HepG2 (cell line): ENCODE measurements at regions not wholly inside any gene's neighbourhood (a gene's known extent, or its start where the extent isn't known, plus 50 kb on each side); places are given as distances from the start of the nearest gene placed in this dataset.
A peak's percentile ranks its signal among the peaks of the same experiment; 100 is the strongest.

Experiments
- ATAC-seq: fragments of 200-7000 bp; cut with Tn5 transposase; 3 replicates; pipeline ENCODE4 v1.9.1; 2020; ENCODE audit warnings: mild to moderate bottlenecking, moderate library complexity
- BruUV-seq: library from RNA; stranded (reverse); fragments of 400-500 nt; replicated peaks from 2 replicates; lab custom pipeline; 2021; lab: Mats Ljungman, UMichigan
- CTCF ChIA-PET: fragments of 300-600 bp; formaldehyde crosslinking; extraction: SDS; loops from one replicate; lab custom pipeline; 2021; ENCODE audit warnings: low total read pairs, inconsistent platforms, low intra/inter-chr PET ratio; lab: Yijun Ruan, JAX
- POLR2A ChIA-PET: fragments of 350-600 bp; sonication (Branson Sonifier 250); formaldehyde crosslinking; loops from one replicate; lab custom pipeline; 2020; ENCODE audit warnings: antibody characterized with exemption, inconsistent platforms; lab: Yijun Ruan, JAX
- DNase-seq: peaks from one replicate; pipeline ENCODE4 v3.0.0-alpha.2; 2015; ENCODE audit warnings: low spot score
- FAIRE-seq: peaks from 3 replicates; lab custom pipeline; 2011; peaks lifted over from hg19 to GRCh38; lab: Jason Lieb, UNC
- H2AFZ ChIP-seq: one replicate; pipeline ENCODE4 v1.6.1; 2011; ENCODE audit warnings: low read length, inconsistent platforms
- H3K27ac ChIP-seq: fragments of 300-600 bp; 3 replicates; pipeline ENCODE4 v1.8.0; 2011; ENCODE audit warnings: mixed run types, mild to moderate bottlenecking, mixed read lengths, low read length, inconsistent platforms; ENCODE audit not compliant: insufficient read depth; ENCODE audit errors: extremely low read length
- H3K27me3 ChIP-seq, 2 experiments: fragments of 200-600 bp in 1 of 2; 2 replicates in 1 of 2; 3 replicates in 1 of 2; pipeline versions ENCODE4 v1.6.0 to v1.8.0; 2011; ENCODE audit warnings: low read length in 2 of 2, mild to moderate bottlenecking in 2 of 2, moderate library complexity in 2 of 2, inconsistent platforms in 1 of 2; ENCODE audit not compliant: insufficient read depth in 2 of 2, control insufficient read depth in 1 of 2
- H3K36me3 ChIP-seq, 2 experiments: fragments of 200-600 bp in 1 of 2; replicated peaks in 1 of 2; 2 replicates in 1 of 2; 3 replicates in 1 of 2; pipeline versions ENCODE4 v1.5.1 to v1.8.0; 2011; ENCODE audit warnings: low read length in 2 of 2, inconsistent platforms in 1 of 2; ENCODE audit not compliant: insufficient read depth in 2 of 2, control insufficient read depth in 1 of 2
- H3K4me1 ChIP-seq: 2 replicates; pipeline ENCODE4 v1.5.1; 2012; ENCODE audit warnings: low read length, inconsistent platforms; ENCODE audit not compliant: insufficient read depth
- H3K4me2 ChIP-seq: 2 replicates; pipeline ENCODE4 v1.6.0; 2011; ENCODE audit warnings: low read depth, low read length, inconsistent platforms
- H3K4me3 ChIP-seq, 3 experiments: fragments of 200-600 bp in 1 of 3; sonication (generic), shearing (Covaris generic) in 1 of 3; replicated peaks in 1 of 3; 2 replicates each; pipeline ENCODE4 v1.5.1; 2011 to 2016; ENCODE audit warnings: low read length in 3 of 3, inconsistent platforms in 2 of 3, low read depth in 2 of 3, mild to moderate bottlenecking in 2 of 3, control low read depth in 1 of 3, mixed read lengths in 1 of 3; ENCODE audit not compliant: insufficient read depth in 1 of 3
- H3K79me2 ChIP-seq: one replicate; pipeline ENCODE4 v1.6.1; 2011; ENCODE audit warnings: low read length, inconsistent platforms; ENCODE audit not compliant: insufficient read depth
- H3K9ac ChIP-seq: 2 replicates; pipeline ENCODE4 v1.6.0; 2011; ENCODE audit warnings: mild to moderate bottlenecking, low read depth, low read length, inconsistent platforms; ENCODE audit not compliant: insufficient read depth
- H3K9me3 ChIP-seq: 2 replicates; pipeline ENCODE4 v1.5.1; 2012; ENCODE audit warnings: mild to moderate bottlenecking, low read length
- H4K20me1 ChIP-seq: 2 replicates; pipeline ENCODE4 v1.6.0; 2011; ENCODE audit warnings: inconsistent platforms, mild to moderate bottlenecking, low read length, moderate library complexity; ENCODE audit not compliant: insufficient read depth
- ATRX ChIP-seq: sonication (generic); formaldehyde crosslinking; IDR thresholded peaks from 2 replicates; pipeline ENCODE4 v1.4.0; 2020; ENCODE audit warnings: missing genetic modification reagents, borderline replicate concordance
- CEBPB ChIP-seq: IDR thresholded peaks from 2 replicates; pipeline ENCODE4 v1.6.1; 2011; ENCODE audit warnings: low read depth, low read length, improper control_type of control experiment, borderline replicate concordance
- CREM ChIP-seq, 2 experiments: sonication (generic) in 1 of 2; formaldehyde crosslinking in 1 of 2; IDR thresholded peaks; 2 replicates each; pipeline versions ENCODE4 v1.4.0 to v1.6.1; 2016 to 2020; ENCODE audit warnings: antibody characterized with exemption in 1 of 2, mild to moderate bottlenecking in 1 of 2, missing genetic modification reagents in 1 of 2
- GATAD2A ChIP-seq: IDR thresholded peaks from 2 replicates; pipeline ENCODE4 v1.6.1; 2016
- PBX2 ChIP-seq: IDR thresholded peaks from 2 replicates; pipeline ENCODE4 v1.6.1; 2016; ENCODE audit warnings: control low read depth
- PCBP2 ChIP-seq: fragments of 200-400 bp; formaldehyde crosslinking; optimal IDR thresholded peaks from 2 replicates; pipeline ENCODE3; 2018; ENCODE audit warnings: low read length, low read depth; ENCODE audit not compliant: poor library complexity, severe bottlenecking
- SKI ChIP-seq: fragments of 450-650 bp; IDR thresholded peaks from one replicate; pipeline ENCODE4 v1.6.1; 2018; ENCODE audit warnings: mild to moderate bottlenecking; ENCODE audit not compliant: partially characterized antibody
- TBX2 ChIP-seq: sonication (generic); formaldehyde crosslinking; IDR thresholded peaks from 2 replicates; pipeline ENCODE4 v1.5.0; 2020; ENCODE audit warnings: missing genetic modification reagents, mild to moderate bottlenecking, borderline replicate concordance
- ZNF282 ChIP-seq: fragments of 450-650 bp; IDR thresholded peaks from 2 replicates; pipeline ENCODE4 v1.6.1; 2018; ENCODE audit not compliant: partially characterized antibody
- ZNF431 ChIP-seq: sonication (generic); formaldehyde crosslinking; IDR thresholded peaks from 2 replicates; pipeline ENCODE4 v1.9.0; 2022; ENCODE audit warnings: missing genetic modification reagents, low read depth, mild to moderate bottlenecking, borderline replicate concordance
- WGBS: methylation state at CpG from one replicate; pipeline ENCODE4 v1.1.6; 2017; ENCODE audit warnings: low lambda C conversion rate; 5-methylcytosine and 5-hydroxymethylcytosine counted together
- in situ Hi-C: cut with HindIII; loops from 2 replicates; pipeline ENCODE4 v1.10.0; 2017; ENCODE audit warnings: low pct_unique_long_range_greater_than_20kb; ENCODE audit not compliant: extremely low pct_ligation_motif_present
- intact Hi-C: fragments of 100-400 bp; cut with micrococcal nuclease; formaldehyde crosslinking; loops from one replicate; pipeline ENCODE4 v1.10.0; 2022; ENCODE audit not compliant: unreplicated experiment
- TF ChIP-seq, protein P1 (sequence below): sonication (generic); formaldehyde crosslinking; IDR thresholded peaks from 2 replicates; pipeline ENCODE4 v1.4.0; 2020; ENCODE audit warnings: low read depth, mild to moderate bottlenecking, missing genetic modification reagents
- TF ChIP-seq, protein P2 (sequence below): sonication (generic); formaldehyde crosslinking; IDR thresholded peaks from 2 replicates; pipeline ENCODE4 v1.5.1; 2020; ENCODE audit warnings: missing genetic modification reagents, mild to moderate bottlenecking, borderline replicate concordance
- TF ChIP-seq, protein P3 (sequence below): IDR thresholded peaks from 2 replicates; pipeline ENCODE4 v1.6.1; 2016; ENCODE audit warnings: missing genetic modification reagents, missing compliant biosample characterization

GRCh38 chr4:14241574-14241973, 614.0 kb upstream of the BOD1L1 start:
- Histone ChIP-seq H3K9me3 (peaks cover 76% of the 10 kb centered on the region), H3K4me2 (no peak overlapping the region), H3K4me3 (no peak overlapping the region), H2AFZ (no peak overlapping the region), H4K20me1 (no peaks in the 10 kb centered on the region)
- BruUV-seq = no TSS peak
- intact Hi-C loops (no loop called here), in situ Hi-C loops (no loop called here)
- FAIRE-seq = no peak
- 30% methylated on average over 3 of the region's 3 CpGs for WGBS
- CTCF ChIA-PET = no interaction called here
- no peak for TF ChIP-seq CREM (IDR thresholded peaks at IDR 0.05)
- no peak for TF ChIP-seq CREM (CRISPR knock-in tag; IDR thresholded peaks at IDR 0.05)
- TF ChIP-seq CEBPB = peak; percentile 68; the same call in 1 of the 2 replicates
- TF ChIP-seq, all 625 proteins: peak for 1
- no peaks in the 10 kb centered on the region for H3K79me2 ChIP-seq
- H3K27ac ChIP-seq = no peak overlapping the region
- H3K27me3 ChIP-seq = no peaks in the 10 kb centered on the region
- H3K4me1 ChIP-seq = no peaks in the 10 kb centered on the region
- no peaks in the 10 kb centered on the region for H3K36me3 ChIP-seq
- no peak overlapping the region for H3K9ac ChIP-seq
- no peak for DNase-seq
- no peak for ATAC-seq
- POLR2A ChIA-PET = no interaction called here

DNA sequence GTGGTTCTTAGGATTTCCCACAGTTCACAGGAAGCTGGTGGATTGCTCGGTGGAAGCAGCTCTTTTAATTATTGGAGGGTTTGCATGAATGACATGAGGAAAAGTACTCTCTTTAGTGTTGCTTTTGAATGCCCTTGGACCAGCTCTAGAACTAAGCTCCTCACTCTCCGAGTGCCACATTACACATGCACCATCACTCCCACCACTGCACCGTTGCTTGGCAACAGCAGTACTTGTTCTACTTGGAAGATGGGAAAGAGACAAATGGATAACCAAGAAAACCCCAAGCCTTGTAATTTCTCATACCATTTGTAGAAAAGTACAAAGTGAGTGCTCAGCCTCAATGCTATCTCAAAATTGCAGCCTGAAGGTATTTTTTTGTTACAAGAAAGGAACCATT, 620.2 kb upstream of the BOD1L1 start:
- no peak for DNase-seq
- H3K27ac ChIP-seq = no peak overlapping the region
- H3K4me2 ChIP-seq = no peak overlapping the region
- in situ Hi-C loops = no loop called here
- H4K20me1 ChIP-seq = no peaks in the 10 kb centered on the region
- ChIA-PET POLR2A (no interaction called here), CTCF (no interaction called here)
- 0% methylated on average over 3 of the region's 3 CpGs for WGBS
- intact Hi-C loops = no loop called here
- no peak for ATAC-seq
- H3K27me3 ChIP-seq = no peaks in the 10 kb centered on the region
- H3K4me1 ChIP-seq = no peaks in the 10 kb centered on the region
- no peaks in the 10 kb centered on the region for H3K79me2 ChIP-seq
- no peak overlapping the region for H3K9ac ChIP-seq
- H3K9me3 ChIP-seq = peaks cover 88% of the 10 kb centered on the region
- H3K36me3 ChIP-seq = no peaks in the 10 kb centered on the region
- no peak overlapping the region for H3K4me3 ChIP-seq
- no peak for FAIRE-seq
- no peak overlapping the region for H2AFZ ChIP-seq
- BruUV-seq = no TSS peak
- no peak for TF ChIP-seq TBX2 (CRISPR knock-in tag)
- TF ChIP-seq, protein P1, sequence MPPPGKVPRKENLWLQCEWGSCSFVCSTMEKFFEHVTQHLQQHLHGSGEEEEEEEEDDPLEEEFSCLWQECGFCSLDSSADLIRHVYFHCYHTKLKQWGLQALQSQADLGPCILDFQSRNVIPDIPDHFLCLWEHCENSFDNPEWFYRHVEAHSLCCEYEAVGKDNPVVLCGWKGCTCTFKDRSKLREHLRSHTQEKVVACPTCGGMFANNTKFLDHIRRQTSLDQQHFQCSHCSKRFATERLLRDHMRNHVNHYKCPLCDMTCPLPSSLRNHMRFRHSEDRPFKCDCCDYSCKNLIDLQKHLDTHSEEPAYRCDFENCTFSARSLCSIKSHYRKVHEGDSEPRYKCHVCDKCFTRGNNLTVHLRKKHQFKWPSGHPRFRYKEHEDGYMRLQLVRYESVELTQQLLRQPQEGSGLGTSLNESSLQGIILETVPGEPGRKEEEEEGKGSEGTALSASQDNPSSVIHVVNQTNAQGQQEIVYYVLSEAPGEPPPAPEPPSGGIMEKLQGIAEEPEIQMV (CRISPR knock-in tag) = no peak
- TF ChIP-seq PCBP2 = no peak
- TF ChIP-seq, protein P2, sequence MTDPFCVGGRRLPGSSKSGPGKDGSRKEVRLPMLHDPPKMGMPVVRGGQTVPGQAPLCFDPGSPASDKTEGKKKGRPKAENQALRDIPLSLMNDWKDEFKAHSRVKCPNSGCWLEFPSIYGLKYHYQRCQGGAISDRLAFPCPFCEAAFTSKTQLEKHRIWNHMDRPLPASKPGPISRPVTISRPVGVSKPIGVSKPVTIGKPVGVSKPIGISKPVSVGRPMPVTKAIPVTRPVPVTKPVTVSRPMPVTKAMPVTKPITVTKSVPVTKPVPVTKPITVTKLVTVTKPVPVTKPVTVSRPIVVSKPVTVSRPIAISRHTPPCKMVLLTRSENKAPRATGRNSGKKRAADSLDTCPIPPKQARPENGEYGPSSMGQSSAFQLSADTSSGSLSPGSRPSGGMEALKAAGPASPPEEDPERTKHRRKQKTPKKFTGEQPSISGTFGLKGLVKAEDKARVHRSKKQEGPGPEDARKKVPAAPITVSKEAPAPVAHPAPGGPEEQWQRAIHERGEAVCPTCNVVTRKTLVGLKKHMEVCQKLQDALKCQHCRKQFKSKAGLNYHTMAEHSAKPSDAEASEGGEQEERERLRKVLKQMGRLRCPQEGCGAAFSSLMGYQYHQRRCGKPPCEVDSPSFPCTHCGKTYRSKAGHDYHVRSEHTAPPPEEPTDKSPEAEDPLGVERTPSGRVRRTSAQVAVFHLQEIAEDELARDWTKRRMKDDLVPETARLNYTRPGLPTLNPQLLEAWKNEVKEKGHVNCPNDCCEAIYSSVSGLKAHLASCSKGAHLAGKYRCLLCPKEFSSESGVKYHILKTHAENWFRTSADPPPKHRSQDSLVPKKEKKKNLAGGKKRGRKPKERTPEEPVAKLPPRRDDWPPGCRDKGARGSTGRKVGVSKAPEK (CRISPR knock-in tag) = no peak
- no peak for TF ChIP-seq ZNF431 (CRISPR knock-in tag)
- TF ChIP-seq ATRX (CRISPR knock-in tag) = no peak
- TF ChIP-seq PBX2 (CRISPR knock-in tag) = no peak
- TF ChIP-seq SKI = no peak
- TF ChIP-seq ZNF282 = no peak
- TF ChIP-seq, protein P3, sequence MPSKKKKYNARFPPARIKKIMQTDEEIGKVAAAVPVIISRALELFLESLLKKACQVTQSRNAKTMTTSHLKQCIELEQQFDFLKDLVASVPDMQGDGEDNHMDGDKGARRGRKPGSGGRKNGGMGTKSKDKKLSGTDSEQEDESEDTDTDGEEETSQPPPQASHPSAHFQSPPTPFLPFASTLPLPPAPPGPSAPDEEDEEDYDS (CRISPR knock-in tag) = no peak
- TF ChIP-seq GATAD2A (CRISPR knock-in tag) = no peak
